ENCODE measurements at regions not wholly inside any gene's neighbourhood (a gene's known extent, or its start where the extent isn't known, plus 50 kb on each side); places are given as distances from the start of the nearest gene placed in this dataset.

- DNase-seq (ENCODE audit: extremely low read depth, low read depth) = no peak
- TF ChIP-seq CTCF (IDR thresholded peaks at IDR 0.05; ENCODE audit: low read depth, low read length) = no peak
These were observed 313.4 kb downstream of the ETNK1 start for GRCh38 chr12:22938323-22938722.

DNA sequence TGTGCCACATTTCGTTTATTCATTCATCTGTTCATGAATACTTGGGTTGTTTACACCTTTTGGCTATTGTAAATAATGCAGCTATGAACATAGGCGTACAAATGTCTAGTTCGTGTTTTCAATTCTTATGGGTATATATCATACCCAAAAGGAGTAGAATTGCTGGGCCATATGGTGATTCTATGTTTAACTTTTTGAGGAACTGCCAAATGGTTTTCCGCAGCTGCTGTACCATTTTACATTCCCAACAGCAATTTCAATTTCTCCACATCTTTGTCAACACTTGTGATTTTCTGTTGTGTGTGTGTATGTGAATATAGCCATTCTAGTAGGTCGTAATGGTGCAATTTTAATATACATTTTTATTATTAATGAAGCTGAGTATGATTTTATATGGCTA, 326.2 kb downstream of the ETNK1 start:
- TF ChIP-seq CTCF (IDR thresholded peaks at IDR 0.05; ENCODE audit: low read depth, low read length) = no peak
- DNase-seq (ENCODE audit: extremely low read depth, low read depth) = no peak

GRCh38 chr12:22956690-22957089, 331.7 kb downstream of the ETNK1 start:
- no peak for TF ChIP-seq CTCF (IDR thresholded peaks at IDR 0.05; ENCODE audit: low read depth, low read length)
- DNase-seq (ENCODE audit: extremely low read depth, low read depth) = no peak

GRCh38 chr12:22967171-22967570, 342.2 kb downstream of the ETNK1 start:
- TF ChIP-seq CTCF (IDR thresholded peaks at IDR 0.05; ENCODE audit: low read depth, low read length) = no peak
- DNase-seq (ENCODE audit: extremely low read depth, low read depth) = no peak

- no peak for DNase-seq (ENCODE audit: extremely low read depth, low read depth)
- TF ChIP-seq CTCF (IDR thresholded peaks at IDR 0.05; ENCODE audit: low read depth, low read length) = no peak
These were observed 344.6 kb downstream of the ETNK1 start for GRCh38 chr12:22969521-22969920.

- TF ChIP-seq CTCF (IDR thresholded peaks at IDR 0.05; ENCODE audit: low read depth, low read length) = no peak
- no peak for DNase-seq (ENCODE audit: extremely low read depth, low read depth)
These were observed 346.3 kb downstream of the ETNK1 start for GRCh38 chr12:22971247-22971646.

DNA sequence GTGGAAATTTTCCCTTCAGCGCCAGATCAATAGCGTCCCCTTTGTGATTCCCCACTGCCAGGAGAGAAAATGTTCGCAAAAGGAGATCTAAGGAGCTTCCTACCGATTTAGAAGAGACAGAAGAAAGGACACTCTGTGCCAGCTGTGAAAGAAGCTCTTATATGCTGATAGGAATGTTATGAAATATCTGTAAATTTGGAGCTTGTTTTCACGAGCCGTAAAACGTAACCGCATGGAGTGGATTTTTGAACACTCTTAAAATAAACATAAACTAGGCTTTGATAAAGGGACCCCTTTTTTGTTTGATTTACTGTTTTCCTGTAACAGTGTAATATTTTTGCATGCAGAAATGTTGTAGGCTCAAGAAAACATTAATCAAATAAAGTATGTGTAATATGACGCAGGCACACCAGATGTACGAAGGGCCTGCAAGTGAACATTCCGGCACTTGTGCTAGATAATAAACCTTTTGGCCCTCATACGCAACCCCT, 346.8 kb downstream of the ETNK1 start:
- no peak for DNase-seq (ENCODE audit: extremely low read depth, low read depth)
- no peak for TF ChIP-seq CTCF (IDR thresholded peaks at IDR 0.05; ENCODE audit: low read depth, low read length)

All from AG09319 (cell line).